ENCODE measurements at regions not wholly inside any gene's neighbourhood (a gene's known extent, or its start where the extent isn't known, plus 50 kb on each side); places are given as distances from the start of the nearest gene placed in this dataset.

DNA sequence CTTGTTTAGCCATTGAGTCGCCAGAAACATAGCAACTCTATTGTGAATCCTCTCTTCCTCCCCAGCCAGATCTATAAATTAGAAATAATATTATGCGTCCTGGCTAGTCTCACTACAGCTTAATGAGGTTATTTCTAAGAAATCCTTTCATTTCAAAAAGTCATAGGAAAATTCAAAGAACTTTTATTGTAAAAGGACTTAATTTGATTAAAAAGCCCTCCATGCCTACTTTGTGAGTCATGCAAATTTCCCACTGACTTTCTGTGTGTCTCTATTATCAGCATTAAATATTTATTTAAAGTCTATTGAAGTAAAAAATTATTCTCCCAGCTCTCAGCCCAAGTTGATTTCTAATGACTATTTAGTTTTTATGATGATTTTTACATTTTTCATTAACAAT lies 160.7 kb downstream of the PHLDA1 start:
- TF ChIP-seq POLR2AphosphoS5 (IDR thresholded peaks at IDR 0.05; ENCODE audit: low read depth, low read length), result no peak
- TF ChIP-seq TAF1 (IDR thresholded peaks at IDR 0.05; ENCODE audit: borderline replicate concordance, low read depth, low read length), result no peak
- no peak for TF ChIP-seq POLR2A (IDR thresholded peaks at IDR 0.05; ENCODE audit: low read depth, low read length)

Measured in GM12892 (cell line).